SK-N-SH (cell line): ENCODE measurements at regions not wholly inside any gene's neighbourhood (a gene's known extent, or its start where the extent isn't known, plus 50 kb on each side); places are given as distances from the start of the nearest gene placed in this dataset.

Experiments
- CTCF ChIA-PET: fragments of 300-600, 350-600 bp; formaldehyde crosslinking; extraction: SDS; loops from one replicate; lab custom pipeline; 2021; lab: Yijun Ruan, JAX
- POLR2A ChIA-PET: fragments of 350-600 bp; sonication (Branson Sonifier 250); formaldehyde crosslinking; extraction: SDS; loops from one replicate; lab custom pipeline; 2020; ENCODE audit warnings: antibody characterized with exemption, inconsistent platforms; lab: Yijun Ruan, JAX
- DNase-seq: peaks from one replicate; pipeline ENCODE4 v3.0.0; 2012
- H2AFZ ChIP-seq: fragments of 200-600 bp; sonication (generic); 2 replicates; pipeline ENCODE4 v1.8.1; 2016; ENCODE audit warnings: antibody characterized with exemption, mild to moderate bottlenecking, low read depth
- H3F3A ChIP-seq: fragments of 200-600 bp; sonication (generic); replicated peaks from 2 replicates; pipeline ENCODE3; 2016; ENCODE audit warnings: antibody characterized with exemption, mild to moderate bottlenecking; ENCODE audit not compliant: insufficient read depth
- H3K27ac ChIP-seq, 2 experiments: fragments of 200-500 bp in 1 of 2; fragments of 200-600 bp in 1 of 2; sonication (Bioruptor generic) in 1 of 2; sonication (generic), shearing (Covaris generic) in 1 of 2; 2 replicates each; pipeline versions ENCODE4 v1.5.1 to v1.6.1; 2014 to 2016; ENCODE audit warnings: low read depth in 2 of 2, inconsistent platforms in 1 of 2, low read length in 1 of 2, mild to moderate bottlenecking in 1 of 2, mixed read lengths in 1 of 2
- H3K27me3 ChIP-seq: fragments of 200-600 bp; sonication (generic), shearing (Covaris generic); 2 replicates; pipeline ENCODE4 v1.6.1; 2016; ENCODE audit warnings: mixed run types; ENCODE audit not compliant: insufficient read depth
- H3K36me3 ChIP-seq, 2 experiments: fragments of 200-500 bp in 1 of 2; fragments of 200-600 bp in 1 of 2; sonication (Bioruptor generic) in 1 of 2; sonication (generic) in 1 of 2; replicated peaks in 1 of 2; 2 replicates each; pipeline versions ENCODE3 to v1.5.1; 2014 to 2016; ENCODE audit warnings: low read length in 1 of 2, mild to moderate bottlenecking in 1 of 2; ENCODE audit not compliant: insufficient read depth in 2 of 2, control insufficient read depth in 1 of 2
- H3K4me1 ChIP-seq, 2 experiments: fragments of 200-500 bp in 1 of 2; fragments of 200-600 bp in 1 of 2; sonication (Bioruptor generic) in 1 of 2; sonication (generic), shearing (Covaris generic) in 1 of 2; 2 replicates each; pipeline versions ENCODE4 v1.5.1 to v1.6.1; 2014 to 2016; ENCODE audit warnings: low read depth in 1 of 2, low read length in 1 of 2, mixed run types in 1 of 2; ENCODE audit not compliant: insufficient read depth in 2 of 2, control insufficient read depth in 1 of 2
- H3K4me2 ChIP-seq: fragments of 200-600 bp; sonication (generic), shearing (Covaris generic); 2 replicates; pipeline ENCODE4 v1.6.1; 2017; ENCODE audit warnings: mixed run types
- H3K4me3 ChIP-seq, 2 experiments: fragments of 200-500 bp in 1 of 2; fragments of 200-600 bp in 1 of 2; sonication (Bioruptor generic) in 1 of 2; sonication (generic), shearing (Covaris generic) in 1 of 2; 2 replicates each; pipeline versions ENCODE4 v1.5.1 to v1.8.1; 2014 to 2016; ENCODE audit warnings: low read depth in 2 of 2, inconsistent platforms in 1 of 2, low read length in 1 of 2, mild to moderate bottlenecking in 1 of 2, mixed read lengths in 1 of 2, moderate library complexity in 1 of 2
- H3K79me2 ChIP-seq: fragments of 200-600 bp; sonication (generic); 2 replicates; pipeline ENCODE4 v1.8.1; 2017; ENCODE audit warnings: mild to moderate bottlenecking; ENCODE audit not compliant: insufficient read depth
- H3K9ac ChIP-seq: fragments of 200-600 bp; sonication (generic); 2 replicates; pipeline ENCODE4 v1.6.1; 2017; ENCODE audit warnings: mixed run types
- H3K9me2 ChIP-seq: fragments of 200-600 bp; sonication (generic); 2 replicates; pipeline ENCODE4 v1.6.1; 2017; ENCODE audit warnings: mixed run types
- H3K9me3 ChIP-seq: fragments of 200-600 bp; sonication (generic); 2 replicates; pipeline ENCODE4 v1.6.1; 2017; ENCODE audit warnings: mixed run types, mild to moderate bottlenecking, moderate library complexity
- H4K20me1 ChIP-seq: fragments of 200-600 bp; sonication (generic); 2 replicates; pipeline ENCODE4 v1.6.1; 2017; ENCODE audit warnings: mild to moderate bottlenecking, mixed run types; ENCODE audit not compliant: insufficient read depth
- EZH2phosphoT487 ChIP-seq: fragments of 200-600 bp; sonication (generic); IDR thresholded peaks from 2 replicates; pipeline ENCODE4 v1.6.1; 2017; ENCODE audit warnings: low read depth, mixed run types, mild to moderate bottlenecking, antibody characterized with exemption, moderate library complexity, borderline replicate concordance
- FOSL2 ChIP-seq: IDR thresholded peaks from 2 replicates; pipeline ENCODE4 v1.4.0; 2012; ENCODE audit warnings: low read depth, mild to moderate bottlenecking, moderate library complexity, borderline replicate concordance
- JUND ChIP-seq: IDR thresholded peaks from 2 replicates; pipeline ENCODE4 v1.4.0; 2012
- MAX ChIP-seq: IDR thresholded peaks from 2 replicates; pipeline ENCODE4 v1.4.0; 2012; ENCODE audit warnings: low read depth
- MEF2A ChIP-seq: IDR thresholded peaks from 2 replicates; pipeline ENCODE4 v1.4.0; 2012; ENCODE audit warnings: low read depth, borderline replicate concordance
- NRF1 ChIP-seq: IDR thresholded peaks from 2 replicates; pipeline ENCODE4 v1.6.1; 2012; ENCODE audit warnings: low read depth, mild to moderate bottlenecking, low read length
- PBX3 ChIP-seq: IDR thresholded peaks from 2 replicates; pipeline ENCODE4; 2012
- POLR2AphosphoS5 ChIP-seq: IDR thresholded peaks from 2 replicates; pipeline ENCODE4 v1.6.1; 2012; ENCODE audit warnings: low read depth, low read length
- RAD21 ChIP-seq: IDR thresholded peaks from 2 replicates; pipeline ENCODE4 v1.6.1; 2012; ENCODE audit warnings: mild to moderate bottlenecking, low read length
- RCOR1 ChIP-seq: fragments of 150-350 bp; IDR thresholded peaks from 2 replicates; pipeline ENCODE4 v1.6.1; 2017; ENCODE audit warnings: antibody characterized with exemption, low read length
- REST ChIP-seq: IDR thresholded peaks from 2 replicates; pipeline ENCODE4 v1.6.1; 2012; ENCODE audit warnings: mild to moderate bottlenecking, low read depth, low read length, moderate library complexity
- SIN3A ChIP-seq: IDR thresholded peaks from 2 replicates; pipeline ENCODE4 v1.6.1; 2012; ENCODE audit warnings: low read depth, mild to moderate bottlenecking, low read length, moderate library complexity, borderline replicate concordance
- TAF1 ChIP-seq: IDR thresholded peaks from 2 replicates; pipeline ENCODE4 v1.6.1; 2012; ENCODE audit warnings: low read depth, mild to moderate bottlenecking, low read length, moderate library complexity, borderline replicate concordance
- TEAD4 ChIP-seq: IDR thresholded peaks from 2 replicates; pipeline ENCODE4 v1.4.0; 2012; ENCODE audit warnings: mild to moderate bottlenecking, borderline replicate concordance; ENCODE audit not compliant: insufficient read depth
- YY1 ChIP-seq: IDR thresholded peaks from 2 replicates; pipeline ENCODE4 v1.4.0; 2012; ENCODE audit warnings: low read depth, mild to moderate bottlenecking
- ZBTB33 ChIP-seq: IDR thresholded peaks from 2 replicates; pipeline ENCODE4 v1.4.0; 2012; ENCODE audit warnings: low read depth, borderline replicate concordance
- WGBS: methylation state at CpG from one replicate; pipeline ENCODE4 v1.1.6; 2017; ENCODE audit warnings: low lambda C conversion rate; 5-methylcytosine and 5-hydroxymethylcytosine counted together

GRCh38 chr1:199101139-199101538 lies 462.3 kb downstream of the PTPRC start:
- CTCF ChIA-PET, result interaction anchor here (1.0 kb wide), 1 partner anchor 12 kb away, joined by 4 read pairs; no protein-coding TSS in a partner anchor
- Histone ChIP-seq H3K4me2 (no peak overlapping the region), H3K27ac (no peak overlapping the region), H3K4me3 (no peak overlapping the region), H3K9me3 (no peaks in the 10 kb centered on the region), H3K79me2 (no peaks in the 10 kb centered on the region), H3K4me1 (no peaks in the 10 kb centered on the region), H3K9ac (no peak overlapping the region), H3F3A (no peaks in the 10 kb centered on the region), H3K27me3 (no peaks in the 10 kb centered on the region), H4K20me1 (no peaks in the 10 kb centered on the region), H2AFZ (no peak overlapping the region), H3K9me2 (no peaks in the 10 kb centered on the region), H3K36me3 (no peaks in the 10 kb centered on the region)
- POLR2A ChIA-PET, result no interaction called here
- no peak for DNase-seq
- WGBS, result 70% methylated on average over 4 of the region's 5 CpGs
- TF ChIP-seq PBX3 (no peak), ZBTB33 (no peak), SIN3A (no peak), NRF1 (no peak), MEF2A (no peak), TAF1 (no peak), RCOR1 (no peak), JUND (no peak), REST (no peak), POLR2AphosphoS5 (no peak)

- Histone ChIP-seq H4K20me1 (no peaks in the 10 kb centered on the region), H3K4me3 (no peak overlapping the region), H3F3A (no peaks in the 10 kb centered on the region), H3K4me1 (no peaks in the 10 kb centered on the region), H3K36me3 (no peaks in the 10 kb centered on the region), H3K79me2 (no peaks in the 10 kb centered on the region), H2AFZ (no peak overlapping the region), H3K9me3 (no peaks in the 10 kb centered on the region), H3K9ac (no peak overlapping the region), H3K27me3 (no peaks in the 10 kb centered on the region), H3K4me2 (no peak overlapping the region), H3K27ac (no peak overlapping the region), H3K9me2 (no peaks in the 10 kb centered on the region)
- no peak for DNase-seq
- ChIA-PET CTCF (interaction anchor here (1.0 kb wide), 1 partner anchor 12 kb away, joined by 4 read pairs; no protein-coding TSS in a partner anchor), POLR2A (no interaction called here)
- WGBS, result 74% methylated on average over 3 of the region's 3 CpGs
- TF ChIP-seq MEF2A, result no peak
- TF ChIP-seq TAF1, result no peak
- TF ChIP-seq TEAD4, result no peak
- no peak for TF ChIP-seq EZH2phosphoT487
- TF ChIP-seq RAD21, result no peak
- TF ChIP-seq PBX3, result no peak
- TF ChIP-seq MAX, result no peak
- TF ChIP-seq FOSL2, result no peak
- TF ChIP-seq ZBTB33, result no peak
- TF ChIP-seq YY1, result no peak
These were observed 462.8 kb downstream of the PTPRC start for GRCh38 chr1:199101635-199102034.
